Testis (tissue), 2 donors: ENCODE measurements at regions not wholly inside any gene's neighbourhood (a gene's known extent, or its start where the extent isn't known, plus 50 kb on each side); places are given as distances from the start of the nearest gene placed in this dataset.

Experiments used
- DNase-seq: peaks from one replicate; pipeline ENCODE4 v3.0.0-alpha.2; 2019
- H3K27ac ChIP-seq, 2 donors: fragments of 200-600 bp; sonication (generic); one replicate each; pipeline ENCODE4 v1.5.1; 2019
- H3K27me3 ChIP-seq: fragments of 200-600 bp; sonication (generic); one replicate; pipeline ENCODE4 v1.5.1; 2019
- H3K36me3 ChIP-seq: fragments of 200-600 bp; sonication (generic); one replicate; pipeline ENCODE4 v1.5.1; 2017; ENCODE audit warnings: low read depth; ENCODE audit errors: missing control alignments
- H3K4me1 ChIP-seq: fragments of 200-600 bp; sonication (generic); one replicate; pipeline ENCODE4 v1.5.1; 2019
- H3K4me3 ChIP-seq, 2 donors: fragments of 200-600 bp; sonication (generic); one replicate each; pipeline ENCODE4 v1.5.1; 2017 to 2019
- H3K9me3 ChIP-seq: fragments of 200-600 bp; sonication (generic); one replicate; pipeline ENCODE4 v1.5.1; 2017
- POLR2A ChIP-seq: fragments of 450-650 bp; IDR thresholded peaks from one replicate; pipeline ENCODE4 v1.6.1; 2017; ENCODE audit warnings: antibody characterized with exemption, mild to moderate bottlenecking, moderate library complexity
- WGBS, 2 donors: methylation state at CpG; one replicate each; pipeline ENCODE4 v1.1.5; 2018; 5-methylcytosine and 5-hydroxymethylcytosine counted together
- intact Hi-C: fragments of 100-400 bp; cut with DNase I; formaldehyde crosslinking; loops from one replicate; pipeline ENCODE4 v1.15.1; 2023; ENCODE audit warnings: low total_unique reads
- small RNA-seq, 2 donors: library from RNA; depleted of rRNA; stranded (forward); fragments of <200 nt; gene quantifications; one replicate each; pipeline ENCODE3, GENCODE V24; 2016
- TF ChIP-seq, protein P1 (sequence below), 3 experiments: fragments of 450-650 bp in 2 of 3; fragments of 200-600 bp in 1 of 3; sonication (generic) in 1 of 3; IDR thresholded peaks; one replicate each; pipeline ENCODE4 v1.5.1; 2016 to 2019; ENCODE audit warnings: antibody characterized with exemption in 3 of 3, mild to moderate bottlenecking in 2 of 3, moderate library complexity in 1 of 3

DNA sequence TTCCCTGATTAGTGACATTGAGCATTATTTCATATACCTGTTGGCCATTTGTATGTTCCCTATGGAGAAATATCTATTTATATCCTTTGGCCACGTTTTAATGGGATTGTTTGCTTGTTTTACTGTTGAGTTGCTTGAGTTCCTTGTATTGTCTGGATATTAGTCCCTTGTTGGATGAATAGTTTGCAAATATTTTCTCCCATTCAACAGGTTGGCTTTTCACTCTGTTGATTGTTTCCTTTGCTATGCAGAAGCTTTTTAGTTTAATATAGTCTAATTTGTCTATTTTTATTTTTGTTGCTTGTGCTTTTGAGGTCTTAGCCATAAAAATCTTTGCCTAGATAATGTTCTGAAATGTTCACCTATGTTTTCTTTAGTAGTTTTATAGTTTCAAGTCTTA is 60.2 kb upstream of the HUWE1 start:
- H3K27me3 ChIP-seq = no peaks in the 10 kb centered on the region
- no peaks in the 10 kb centered on the region for H3K9me3 ChIP-seq
- WGBS, 2 donors = 19 to 50% methylated on average over 1 of the region's 1 CpG
- no peak overlapping the region for H3K4me3 ChIP-seq
- TF ChIP-seq, protein P1, sequence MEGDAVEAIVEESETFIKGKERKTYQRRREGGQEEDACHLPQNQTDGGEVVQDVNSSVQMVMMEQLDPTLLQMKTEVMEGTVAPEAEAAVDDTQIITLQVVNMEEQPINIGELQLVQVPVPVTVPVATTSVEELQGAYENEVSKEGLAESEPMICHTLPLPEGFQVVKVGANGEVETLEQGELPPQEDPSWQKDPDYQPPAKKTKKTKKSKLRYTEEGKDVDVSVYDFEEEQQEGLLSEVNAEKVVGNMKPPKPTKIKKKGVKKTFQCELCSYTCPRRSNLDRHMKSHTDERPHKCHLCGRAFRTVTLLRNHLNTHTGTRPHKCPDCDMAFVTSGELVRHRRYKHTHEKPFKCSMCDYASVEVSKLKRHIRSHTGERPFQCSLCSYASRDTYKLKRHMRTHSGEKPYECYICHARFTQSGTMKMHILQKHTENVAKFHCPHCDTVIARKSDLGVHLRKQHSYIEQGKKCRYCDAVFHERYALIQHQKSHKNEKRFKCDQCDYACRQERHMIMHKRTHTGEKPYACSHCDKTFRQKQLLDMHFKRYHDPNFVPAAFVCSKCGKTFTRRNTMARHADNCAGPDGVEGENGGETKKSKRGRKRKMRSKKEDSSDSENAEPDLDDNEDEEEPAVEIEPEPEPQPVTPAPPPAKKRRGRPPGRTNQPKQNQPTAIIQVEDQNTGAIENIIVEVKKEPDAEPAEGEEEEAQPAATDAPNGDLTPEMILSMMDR (IDR thresholded peaks at IDR 0.05) = no peak
- no peak for TF ChIP-seq POLR2A
- DNase-seq = no peak
- intact Hi-C loops = no loop called here
- no peak overlapping the region for H3K27ac ChIP-seq
- H3K4me1 ChIP-seq = no peaks in the 10 kb centered on the region
- no peaks in the 10 kb centered on the region for H3K36me3 ChIP-seq

DNA sequence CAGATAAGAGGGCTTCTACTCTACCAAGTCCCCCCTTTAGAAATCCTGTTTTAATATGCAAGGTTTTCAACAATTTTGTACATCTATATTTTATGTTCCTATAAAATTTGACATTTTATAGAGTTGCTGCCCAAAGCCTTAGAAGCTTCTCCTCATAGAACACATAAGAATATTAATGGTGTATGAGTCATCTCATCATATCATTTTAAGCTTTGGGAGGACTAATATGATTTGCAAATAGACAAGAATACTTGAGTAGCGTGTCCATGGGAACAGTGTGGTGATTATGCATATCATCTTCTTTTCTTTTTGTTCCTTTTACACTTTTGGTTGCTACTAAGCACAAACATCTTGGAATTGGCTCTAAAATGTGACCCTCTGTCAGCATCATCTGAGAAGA is 56.7 kb upstream of the HUWE1 start:
- intact Hi-C loops = no loop called here
- no peak for DNase-seq
- TF ChIP-seq, protein P1 (IDR thresholded peaks at IDR 0.05) = no peak
- TF ChIP-seq POLR2A = no peak
- no peaks in the 10 kb centered on the region for H3K36me3 ChIP-seq
- H3K9me3 ChIP-seq = no peaks in the 10 kb centered on the region
- WGBS, 2 donors = 100% methylated on average over 1 of the region's 1 CpG
- H3K4me1 ChIP-seq = no peaks in the 10 kb centered on the region
- H3K27ac ChIP-seq = no peak overlapping the region
- H3K4me3 ChIP-seq = no peak overlapping the region
- H3K27me3 ChIP-seq = no peaks in the 10 kb centered on the region

DNA sequence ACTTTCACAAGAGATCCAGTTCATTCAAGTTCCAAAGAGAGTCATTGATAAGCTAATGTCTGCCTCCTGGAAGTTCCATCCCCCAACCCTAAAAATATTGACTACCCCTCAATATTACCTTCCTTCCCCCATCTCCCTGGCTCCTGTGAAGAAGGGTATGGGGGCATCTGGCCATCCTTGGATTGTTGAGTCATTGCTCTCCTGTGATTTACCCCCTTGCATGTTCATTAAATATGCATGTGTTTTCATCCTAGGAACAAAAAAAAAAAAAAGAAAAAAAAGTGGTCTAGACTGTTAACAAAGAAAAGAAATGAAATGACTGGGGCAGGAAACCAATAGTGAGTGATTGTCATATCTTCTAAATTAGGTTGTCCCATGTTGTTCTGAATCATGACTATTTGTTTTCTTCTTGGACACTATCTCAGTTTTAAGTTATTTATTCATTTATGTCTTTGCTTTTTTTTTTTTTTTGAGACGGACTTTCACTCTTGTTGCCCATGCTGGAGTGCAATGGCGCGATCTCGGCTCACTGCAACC is 51.9 kb upstream of the HUWE1 start:
- TF ChIP-seq, protein P1 (IDR thresholded peaks at IDR 0.05) = no peak
- TF ChIP-seq POLR2A = no peak
- Histone ChIP-seq H3K27me3 (no peaks in the 10 kb centered on the region), H3K27ac (no peak overlapping the region), H3K36me3 (no peaks in the 10 kb centered on the region), H3K9me3 (no peaks in the 10 kb centered on the region), H3K4me3 (no peak overlapping the region), H3K4me1 (no peaks in the 10 kb centered on the region)
- DNase-seq = no peak
- intact Hi-C loops = no loop called here
- WGBS, 2 donors = 90 to 93% methylated on average over 4 of the region's 4 CpGs

Small RNA genes lying in the stretch of these regions (small RNA-seq; reads per million reads assigned to genes)
- gene BX323845.1 (0 reads per million in 2 donors), gene BX323845.2 (0 reads per million in 2 donors)
